ENCODE measurements at regions not wholly inside any gene's neighbourhood (a gene's known extent, or its start where the extent isn't known, plus 50 kb on each side); places are given as distances from the start of the nearest gene placed in this dataset.
"Not testable (repeated sequence)": the region's sequence is repeated elsewhere in the genome, so short reads cannot be mapped to it uniquely, and the experiment has no call there.

DNA sequence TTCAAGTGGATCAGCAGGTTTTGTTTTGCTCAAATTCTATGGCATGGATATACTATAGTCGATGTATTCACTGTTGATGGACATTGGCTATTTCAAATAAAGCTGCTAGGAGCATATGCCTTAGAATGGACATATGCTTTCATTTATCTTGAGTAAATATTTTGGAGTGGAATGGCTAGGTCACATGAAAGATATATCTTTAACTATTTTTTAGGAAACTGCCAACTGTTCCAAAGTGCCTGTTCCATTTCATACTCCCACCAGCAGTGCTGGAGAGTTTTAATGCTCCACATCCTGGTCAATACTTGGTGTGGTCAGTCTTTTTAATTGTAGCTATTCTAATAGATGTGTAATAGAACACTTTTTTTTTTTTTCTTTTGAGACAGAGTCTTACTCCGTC, 81.1 kb upstream of the PIM1 start:
- Mint-ChIP-seq H3K4me3 (no peak overlapping the region), H3K27ac (no peak overlapping the region), H3K9me3 (peaks cover 4% of the 10 kb centered on the region), H3K27me3 (ENCODE audit: low read depth, poor library complexity) (peaks cover 6% of the 10 kb centered on the region), H3K4me1 (peaks cover 42% of the 10 kb centered on the region), H3K36me3 (ENCODE audit: low read depth) (no peaks in the 10 kb centered on the region)
- TF ChIP-seq, protein P1, sequence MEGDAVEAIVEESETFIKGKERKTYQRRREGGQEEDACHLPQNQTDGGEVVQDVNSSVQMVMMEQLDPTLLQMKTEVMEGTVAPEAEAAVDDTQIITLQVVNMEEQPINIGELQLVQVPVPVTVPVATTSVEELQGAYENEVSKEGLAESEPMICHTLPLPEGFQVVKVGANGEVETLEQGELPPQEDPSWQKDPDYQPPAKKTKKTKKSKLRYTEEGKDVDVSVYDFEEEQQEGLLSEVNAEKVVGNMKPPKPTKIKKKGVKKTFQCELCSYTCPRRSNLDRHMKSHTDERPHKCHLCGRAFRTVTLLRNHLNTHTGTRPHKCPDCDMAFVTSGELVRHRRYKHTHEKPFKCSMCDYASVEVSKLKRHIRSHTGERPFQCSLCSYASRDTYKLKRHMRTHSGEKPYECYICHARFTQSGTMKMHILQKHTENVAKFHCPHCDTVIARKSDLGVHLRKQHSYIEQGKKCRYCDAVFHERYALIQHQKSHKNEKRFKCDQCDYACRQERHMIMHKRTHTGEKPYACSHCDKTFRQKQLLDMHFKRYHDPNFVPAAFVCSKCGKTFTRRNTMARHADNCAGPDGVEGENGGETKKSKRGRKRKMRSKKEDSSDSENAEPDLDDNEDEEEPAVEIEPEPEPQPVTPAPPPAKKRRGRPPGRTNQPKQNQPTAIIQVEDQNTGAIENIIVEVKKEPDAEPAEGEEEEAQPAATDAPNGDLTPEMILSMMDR (IDR thresholded peaks at IDR 0.05), result no peak
- DNase-seq, result no peak

DNA sequence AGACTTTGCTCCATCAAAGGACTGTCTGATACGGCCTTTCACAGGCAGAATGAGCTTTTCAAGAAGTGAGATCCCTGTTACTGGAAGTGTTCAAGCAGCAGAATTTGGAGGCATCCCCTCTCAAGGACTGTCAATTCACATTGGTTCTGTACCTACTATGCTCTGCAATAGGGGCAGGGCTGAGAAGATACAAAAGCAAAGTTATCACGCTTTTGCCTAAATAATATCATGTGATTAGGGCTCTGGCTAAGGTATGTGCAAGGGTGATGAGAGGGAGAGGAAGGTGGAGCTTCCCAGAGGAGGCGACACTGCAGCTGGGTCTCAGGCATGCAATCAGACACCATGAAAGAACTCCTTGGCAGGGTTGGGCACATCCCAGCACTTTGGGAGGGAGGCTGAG, 80.2 kb upstream of the PIM1 start:
- no peak overlapping the region for H3K27ac Mint-ChIP-seq
- H3K4me1 Mint-ChIP-seq, result peaks cover 39% of the 10 kb centered on the region
- peaks cover 4% of the 10 kb centered on the region for H3K9me3 Mint-ChIP-seq
- DNase-seq, result no peak
- TF ChIP-seq, protein P1 (IDR thresholded peaks at IDR 0.05), result no peak
- no peaks in the 10 kb centered on the region for H3K36me3 Mint-ChIP-seq (ENCODE audit: low read depth)
- H3K27me3 Mint-ChIP-seq (ENCODE audit: low read depth, poor library complexity), result peaks cover 6% of the 10 kb centered on the region
- H3K4me3 Mint-ChIP-seq, result no peak overlapping the region

DNA sequence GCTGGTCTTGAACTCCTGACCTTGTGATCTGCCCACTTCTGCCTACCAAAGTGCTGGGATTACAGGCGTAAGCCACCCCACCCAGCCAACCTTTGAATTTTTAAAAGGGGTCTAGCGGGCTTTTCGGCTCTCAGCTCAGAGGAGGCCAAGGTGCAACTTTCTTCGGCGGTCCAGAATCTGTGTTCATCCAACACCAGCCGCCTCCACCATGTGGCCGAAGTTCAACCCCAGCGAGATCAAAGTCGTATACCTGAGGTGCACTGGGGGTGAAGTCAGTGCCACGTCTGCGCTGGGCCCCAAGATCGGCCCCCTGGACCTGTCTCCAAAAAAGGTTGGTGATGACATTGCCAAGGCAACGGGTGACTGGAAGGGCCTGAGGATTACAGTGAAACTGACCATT, 78.8 kb upstream of the PIM1 start:
- H3K27ac Mint-ChIP-seq; H3K27me3 Mint-ChIP-seq (ENCODE audit: low read depth, poor library complexity); H3K9me3 Mint-ChIP-seq; H3K36me3 Mint-ChIP-seq (ENCODE audit: low read depth); H3K4me3 Mint-ChIP-seq; DNase-seq: not testable (repeated sequence)
- peaks cover 38% of the 10 kb centered on the region for H3K4me1 Mint-ChIP-seq

DNA sequence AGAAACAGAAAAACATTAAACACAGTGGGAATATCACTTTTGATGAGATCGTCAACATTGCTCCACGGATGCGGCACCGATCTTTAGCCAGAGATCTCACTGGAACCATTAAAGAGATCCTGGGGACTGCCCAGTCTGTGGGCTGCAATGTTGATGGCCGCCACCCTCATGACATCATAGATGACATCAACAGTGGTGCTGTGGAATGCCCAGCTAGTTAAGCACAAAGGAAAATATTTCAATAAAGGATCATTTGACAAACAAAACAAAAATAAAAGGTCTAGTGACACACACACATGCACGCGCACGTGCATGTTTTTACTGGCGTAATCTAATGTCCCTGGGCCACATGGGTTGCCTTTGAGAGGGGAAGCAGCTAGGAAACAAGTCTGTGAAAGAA, 78.4 kb upstream of the PIM1 start:
- peaks cover 38% of the 10 kb centered on the region for H3K4me1 Mint-ChIP-seq
- H3K4me3 Mint-ChIP-seq; DNase-seq; H3K9me3 Mint-ChIP-seq; H3K36me3 Mint-ChIP-seq (ENCODE audit: low read depth); H3K27ac Mint-ChIP-seq; H3K27me3 Mint-ChIP-seq (ENCODE audit: low read depth, poor library complexity): not testable (repeated sequence)

DNA sequence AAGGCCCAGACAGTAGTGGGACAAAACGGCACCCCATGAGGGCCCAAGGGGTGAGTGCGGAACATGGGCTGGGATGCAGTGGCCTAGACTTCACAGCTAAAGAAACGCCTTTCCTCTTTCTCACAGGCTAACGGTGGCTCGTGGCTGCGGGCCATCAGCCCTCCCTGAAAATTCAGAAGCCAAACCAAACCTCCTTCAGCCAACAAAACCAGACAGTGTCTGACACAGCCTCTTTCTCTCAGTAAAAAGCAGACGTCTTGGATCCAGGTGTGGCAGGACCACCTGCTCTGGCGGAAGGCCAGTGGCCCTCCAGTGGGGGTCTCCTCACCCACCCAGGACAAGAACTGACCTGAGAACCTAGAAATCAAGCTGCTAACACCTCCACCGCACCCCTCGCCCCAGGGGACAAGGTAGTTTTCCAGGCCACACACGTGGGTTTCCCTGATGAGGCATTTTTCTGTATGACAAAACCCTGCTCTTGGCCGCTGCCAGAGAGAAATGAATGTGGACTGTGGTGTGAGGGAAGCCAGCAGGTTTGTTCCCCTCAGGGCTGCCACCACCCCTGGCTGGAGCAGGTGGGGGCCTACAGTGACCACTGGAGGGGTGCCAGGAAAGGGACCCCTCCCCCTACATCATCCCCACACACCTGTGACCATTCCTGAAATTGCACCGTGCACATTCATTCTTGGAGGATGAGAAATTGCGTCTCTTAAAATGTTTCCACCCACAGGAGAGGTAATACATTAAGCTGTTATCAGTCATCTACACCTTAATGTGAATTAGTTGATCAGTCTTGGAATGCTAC, 76.8 kb upstream of the PIM1 start:
- Mint-ChIP-seq H3K27ac (peak overlapping the region; percentile 66), H3K27me3 (ENCODE audit: low read depth, poor library complexity) (peaks cover 9% of the 10 kb centered on the region), H3K9me3 (no peaks in the 10 kb centered on the region), H3K4me1 (peaks cover 36% of the 10 kb centered on the region), H3K4me3 (no peak overlapping the region), H3K36me3 (ENCODE audit: low read depth) (no peaks in the 10 kb centered on the region)
- TF ChIP-seq, protein P1 (IDR thresholded peaks at IDR 0.05), result no peak
- DNase-seq, result no peak

DNA sequence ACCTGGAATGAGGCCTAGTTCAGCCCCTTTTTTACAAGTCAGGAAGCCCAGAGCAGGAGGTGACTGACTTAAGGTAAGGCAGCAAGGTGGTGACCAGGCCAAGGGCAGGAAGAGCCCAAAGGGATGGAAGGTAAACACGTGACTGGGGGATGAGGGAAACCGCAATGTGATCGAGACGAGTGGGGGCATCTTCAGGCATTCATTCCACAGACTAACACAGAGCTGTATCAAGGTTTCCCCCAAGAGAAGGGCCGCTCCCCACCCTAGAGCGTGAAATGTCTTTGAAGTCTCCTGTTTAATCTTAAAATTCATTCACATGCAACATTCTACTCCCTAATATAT, 76.3 kb upstream of the PIM1 start:
- H3K4me3 Mint-ChIP-seq, result no peak overlapping the region
- H3K27ac Mint-ChIP-seq, result peak overlapping the region; percentile 66
- H3K9me3 Mint-ChIP-seq, result no peaks in the 10 kb centered on the region
- H3K36me3 Mint-ChIP-seq (ENCODE audit: low read depth), result no peaks in the 10 kb centered on the region
- DNase-seq, result no peak
- H3K27me3 Mint-ChIP-seq (ENCODE audit: low read depth, poor library complexity), result peaks cover 9% of the 10 kb centered on the region
- TF ChIP-seq, protein P1 (IDR thresholded peaks at IDR 0.05), result no peak
- peaks cover 36% of the 10 kb centered on the region for H3K4me1 Mint-ChIP-seq

DNA sequence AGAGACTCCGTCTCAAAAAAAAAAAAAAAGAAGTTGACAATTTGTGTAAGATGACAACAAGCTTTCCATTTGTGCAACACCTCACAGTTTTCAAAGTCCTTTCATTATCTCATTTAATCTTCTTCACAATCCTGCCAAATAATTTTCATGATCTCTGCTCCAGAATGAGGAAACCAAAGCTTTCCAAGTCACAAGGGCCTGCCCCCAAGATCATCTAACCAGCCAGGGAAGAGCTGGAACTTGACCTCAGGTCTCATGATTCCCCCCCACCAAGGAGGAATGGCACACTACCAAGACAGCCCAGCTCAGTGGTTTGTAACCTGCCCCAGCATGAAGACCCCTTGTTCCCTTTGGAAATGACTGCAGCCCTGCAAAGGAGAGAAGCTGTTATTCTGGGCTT, 74.0 kb upstream of the PIM1 start:
- Mint-ChIP-seq H3K36me3 (ENCODE audit: low read depth) (no peaks in the 10 kb centered on the region), H3K27me3 (ENCODE audit: low read depth, poor library complexity) (peaks cover 3% of the 10 kb centered on the region), H3K9me3 (no peaks in the 10 kb centered on the region), H3K4me1 (peaks cover 33% of the 10 kb centered on the region), H3K4me3 (no peak overlapping the region), H3K27ac (no peak overlapping the region)
- TF ChIP-seq, protein P1 (IDR thresholded peaks at IDR 0.05), result no peak
- DNase-seq, result no peak
